K562 (cell line): ENCODE measurements at regions not wholly inside any gene's neighbourhood (a gene's known extent, or its start where the extent isn't known, plus 50 kb on each side); places are given as distances from the start of the nearest gene placed in this dataset.

Experiments used
- ATAC-seq: fragments of 200-7000 bp; cut with Tn5 transposase; 3 replicates; pipeline ENCODE4 v1.9.1; 2020; ENCODE audit warnings: moderate library complexity
- BruUV-seq: library from RNA; stranded (reverse); fragments of 400-500 nt; replicated peaks from 2 replicates; lab custom pipeline; 2021; lab: Mats Ljungman, UMichigan
- CTCF ChIA-PET: fragments of 300-600 bp; formaldehyde crosslinking; extraction: SDS; loops from one replicate; lab custom pipeline; 2021; ENCODE audit warnings: low intra/inter-chr PET ratio; lab: Yijun Ruan, JAX
- POLR2A ChIA-PET: fragments of 300-600, 350-650 bp; sonication (Branson Sonifier 250); formaldehyde crosslinking; extraction: SDS; loops from one replicate; lab custom pipeline; 2021; ENCODE audit warnings: antibody characterized with exemption, inconsistent platforms; lab: Yijun Ruan, JAX
- DNase-seq, 4 experiments: peaks; one replicate each; pipeline versions ENCODE4 v3.0.0 to v3.0.0-alpha.2; 2011 to 2018; ENCODE audit warnings: low spot score in 3 of 4, mixed read lengths in 3 of 4; ENCODE audit errors: extremely low read depth in 1 of 4
- FAIRE-seq: peaks from 2 replicates; lab custom pipeline; 2011; peaks lifted over from hg19 to GRCh38; lab: Jason Lieb, UNC
- H2AFZ ChIP-seq: 2 replicates; pipeline ENCODE4 v1.6.0; 2011; ENCODE audit warnings: low read depth, low read length, control low read depth, inconsistent platforms
- H3K27ac ChIP-seq: fragments of 200-600 bp; 3 replicates; pipeline ENCODE4 v1.8.0; 2011; ENCODE audit warnings: low read depth, mild to moderate bottlenecking, control low read depth, inconsistent platforms, low read length, moderate library complexity, mixed read lengths; ENCODE audit errors: extremely low read depth
- H3K27me3 ChIP-seq, 2 experiments: fragments of 300-600 bp in 1 of 2; 2 replicates in 1 of 2; 3 replicates in 1 of 2; pipeline versions ENCODE4 v1.6.0 to v1.8.0; 2011; ENCODE audit warnings: inconsistent platforms in 2 of 2, low read length in 2 of 2, mild to moderate bottlenecking in 1 of 2, mixed read lengths in 1 of 2, moderate library complexity in 1 of 2; ENCODE audit not compliant: control insufficient read depth in 2 of 2, insufficient read depth in 2 of 2
- H3K36me3 ChIP-seq: fragments of 300-600 bp; 3 replicates; pipeline ENCODE4 v1.8.0; 2011; ENCODE audit warnings: mild to moderate bottlenecking, low read length, inconsistent platforms; ENCODE audit not compliant: control insufficient read depth, insufficient read depth
- H3K4me1 ChIP-seq, 2 experiments: fragments of 200-600 bp in 1 of 2; replicated peaks in 1 of 2; 2 replicates in 1 of 2; 3 replicates in 1 of 2; pipeline versions ENCODE4 v1.5.1 to v1.8.0; 2011; ENCODE audit warnings: inconsistent platforms in 2 of 2, low read length in 2 of 2, mild to moderate bottlenecking in 1 of 2, mixed read lengths in 1 of 2, moderate library complexity in 1 of 2; ENCODE audit not compliant: control insufficient read depth in 2 of 2, insufficient read depth in 2 of 2
- H3K4me2 ChIP-seq: 2 replicates; pipeline ENCODE4 v1.6.1; 2011; ENCODE audit warnings: low read length, control low read depth, inconsistent platforms, mixed read lengths; ENCODE audit not compliant: insufficient read depth
- H3K4me3 ChIP-seq: fragments of 200-600 bp; sonication (generic), shearing (Covaris generic); 2 replicates; pipeline ENCODE4 v1.5.1; 2016; ENCODE audit warnings: control low read depth, inconsistent platforms
- H3K79me2 ChIP-seq: fragments of 200-600 bp; 3 replicates; pipeline ENCODE4 v1.8.0; 2011; ENCODE audit warnings: low read length, inconsistent platforms; ENCODE audit not compliant: control insufficient read depth, insufficient read depth
- H3K9ac ChIP-seq, 2 experiments: 2 replicates each; pipeline versions ENCODE4 v1.6.0 to v1.6.1; 2011; ENCODE audit warnings: low read depth in 2 of 2, low read length in 2 of 2, control low read depth in 1 of 2, inconsistent platforms in 1 of 2, mild to moderate bottlenecking in 1 of 2, mixed read lengths in 1 of 2; ENCODE audit not compliant: insufficient read depth in 1 of 2
- H3K9me1 ChIP-seq: one replicate; pipeline ENCODE4 v1.6.0; 2011; ENCODE audit warnings: inconsistent platforms, mild to moderate bottlenecking, low read length, moderate library complexity; ENCODE audit not compliant: control insufficient read depth, insufficient read depth
- H3K9me3 ChIP-seq: replicated peaks from 2 replicates; pipeline ENCODE4 v1.5.1; 2011; ENCODE audit warnings: low read depth, low read length, inconsistent platforms; ENCODE audit not compliant: control insufficient read depth, insufficient read depth
- H4K20me1 ChIP-seq: replicated peaks from 2 replicates; pipeline ENCODE4 v1.6.1; 2011; ENCODE audit warnings: low read length, inconsistent platforms, mixed read lengths; ENCODE audit not compliant: control insufficient read depth, insufficient read depth
- E2F1 ChIP-seq: sonication (generic); formaldehyde crosslinking; IDR thresholded peaks from 2 replicates; pipeline ENCODE4 v1.8.1; 2023; ENCODE audit warnings: mild to moderate bottlenecking, missing genetic modification reagents, moderate library complexity
- ESRRB ChIP-seq: fragments of 250-450 bp; sonication (Bioruptor Pico); IDR thresholded peaks from 2 replicates; pipeline ENCODE4 v1.5.0; 2020; ENCODE audit warnings: mild to moderate bottlenecking, moderate library complexity, borderline replicate concordance
- HBP1 ChIP-seq: fragments of 450-650 bp; formaldehyde crosslinking; IDR thresholded peaks from 2 replicates; pipeline ENCODE4 v1.4.0; 2022; ENCODE audit warnings: missing genetic modification characterization
- NCOA2 ChIP-seq, 2 experiments: fragments of 450-650 bp; IDR thresholded peaks; 2 replicates each; pipeline ENCODE4 v1.6.1; 2018; ENCODE audit warnings: mild to moderate bottlenecking in 2 of 2, moderate library complexity in 1 of 2; ENCODE audit not compliant: partially characterized antibody in 2 of 2
- PRPF4 ChIP-seq: fragments of 200-400 bp; formaldehyde crosslinking; IDR thresholded peaks from one replicate; pipeline ENCODE4 v1.6.1; 2017; ENCODE audit warnings: low read length, low read depth, mild to moderate bottlenecking; ENCODE audit not compliant: insufficient read depth, poor library complexity, severe bottlenecking
- SMAD1 ChIP-seq: fragments of 150-350 bp; IDR thresholded peaks from 2 replicates; pipeline ENCODE4 v1.6.1; 2014; ENCODE audit warnings: low read length, low read depth; ENCODE audit not compliant: partially characterized antibody
- TSHZ1 ChIP-seq: fragments of 250-450 bp; sonication (Bioruptor Pico); IDR thresholded peaks from 2 replicates; pipeline ENCODE4 v1.4.0; 2020; ENCODE audit warnings: mild to moderate bottlenecking, moderate library complexity
- WHSC1 ChIP-seq: IDR thresholded peaks from one replicate; pipeline ENCODE4 v1.6.1; 2012; ENCODE audit warnings: low read length, control low read depth, inconsistent platforms
- ZNF347 ChIP-seq: fragments of 450-650 bp; formaldehyde crosslinking; IDR thresholded peaks from 2 replicates; pipeline ENCODE4 v1.4.0; 2020; ENCODE audit warnings: low read depth, mild to moderate bottlenecking, moderate library complexity
- in situ Hi-C: fragments of 300-500 bp; cut with MboI; formaldehyde crosslinking; loops from 4 replicates; pipeline ENCODE4 v1.15.0; 2018; ENCODE audit warnings: inconsistent platforms, mixed read lengths
- intact Hi-C: fragments of 100-400 bp; cut with micrococcal nuclease; formaldehyde crosslinking; loops from 2 replicates; pipeline ENCODE4 v1.14.2; 2022
- TF ChIP-seq, protein P1 (sequence below): fragments of 200-800 bp; sonication (Bioruptor generic); IDR thresholded peaks from 2 replicates; pipeline ENCODE4 v1.6.1; 2017; ENCODE audit warnings: missing genetic modification characterization, missing compliant biosample characterization

DNA sequence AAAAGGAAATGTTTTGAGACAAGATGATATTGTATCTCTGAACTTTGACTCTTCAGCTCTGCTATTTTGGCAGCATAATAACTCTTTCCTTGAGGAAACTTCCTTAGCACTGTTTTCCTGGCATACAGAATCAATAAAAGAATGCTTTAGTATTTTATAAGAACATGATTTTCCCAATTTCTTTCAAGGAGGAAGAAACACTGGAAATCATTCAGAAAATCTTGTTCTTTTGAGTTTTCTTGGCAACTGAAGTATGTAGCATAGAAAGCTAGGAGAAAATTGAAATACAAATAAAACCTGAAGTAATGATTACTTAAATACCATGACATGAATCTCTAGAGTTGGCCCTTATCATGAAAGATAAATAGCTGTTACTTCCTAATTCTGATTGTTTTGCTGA lies 461.4 kb upstream of the ZNF608 start:
- BruUV-seq: no TSS peak
- H4K20me1 ChIP-seq: no peaks in the 10 kb centered on the region
- CTCF ChIA-PET: no interaction called here
- no peak for FAIRE-seq
- no peak overlapping the region for H3K4me3 ChIP-seq
- intact Hi-C loops (no loop called here), in situ Hi-C loops (no loop called here)
- DNase-seq: no peak
- H3K4me1 ChIP-seq: no peaks in the 10 kb centered on the region
- TF ChIP-seq E2F1 (no peak), TSHZ1 (CRISPR knock-in tag) (no peak), WHSC1 (no peak), ZNF347 (CRISPR knock-in tag) (no peak), SMAD1 (no peak), HBP1 (no peak), ESRRB (no peak), NCOA2 (IDR thresholded peaks at IDR 0.05; ENCODE audit: partially characterized antibody in 2 of 2) (no peak), PRPF4 (no peak)
- TF ChIP-seq, protein P1, sequence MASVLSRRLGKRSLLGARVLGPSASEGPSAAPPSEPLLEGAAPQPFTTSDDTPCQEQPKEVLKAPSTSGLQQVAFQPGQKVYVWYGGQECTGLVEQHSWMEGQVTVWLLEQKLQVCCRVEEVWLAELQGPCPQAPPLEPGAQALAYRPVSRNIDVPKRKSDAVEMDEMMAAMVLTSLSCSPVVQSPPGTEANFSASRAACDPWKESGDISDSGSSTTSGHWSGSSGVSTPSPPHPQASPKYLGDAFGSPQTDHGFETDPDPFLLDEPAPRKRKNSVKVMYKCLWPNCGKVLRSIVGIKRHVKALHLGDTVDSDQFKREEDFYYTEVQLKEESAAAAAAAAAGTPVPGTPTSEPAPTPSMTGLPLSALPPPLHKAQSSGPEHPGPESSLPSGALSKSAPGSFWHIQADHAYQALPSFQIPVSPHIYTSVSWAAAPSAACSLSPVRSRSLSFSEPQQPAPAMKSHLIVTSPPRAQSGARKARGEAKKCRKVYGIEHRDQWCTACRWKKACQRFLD (CRISPR knock-in tag): no peak
- POLR2A ChIA-PET: interaction anchor here (0.6 kb wide), 1 partner anchor 15 kb away, joined by 3 read pairs; no protein-coding TSS in a partner anchor
- no peaks in the 10 kb centered on the region for H3K79me2 ChIP-seq
- no peaks in the 10 kb centered on the region for H3K27me3 ChIP-seq
- no peak overlapping the region for H3K4me2 ChIP-seq
- no peaks in the 10 kb centered on the region for H3K9me1 ChIP-seq
- ATAC-seq: no peak
- H3K27ac ChIP-seq: no peak overlapping the region
- H3K36me3 ChIP-seq: no peaks in the 10 kb centered on the region
- H3K9ac ChIP-seq: no peak overlapping the region
- H2AFZ ChIP-seq: no peak overlapping the region
- no peaks in the 10 kb centered on the region for H3K9me3 ChIP-seq
